Endothelial cell of umbilical vein (primary cell): ENCODE measurements at regions not wholly inside any gene's neighbourhood (a gene's known extent, or its start where the extent isn't known, plus 50 kb on each side); places are given as distances from the start of the nearest gene placed in this dataset.

Experiments used
- BruUV-seq: library from RNA; stranded (reverse); fragments of 400-500 nt; replicated peaks from 2 replicates; lab custom pipeline; 2021; lab: Mats Ljungman, UMichigan
- CTCF ChIA-PET: fragments of 300-600, 350-600 bp; sonication (Branson Sonifier 250); formaldehyde crosslinking; loops from one replicate; lab custom pipeline; 2021; ENCODE audit warnings: antibody characterized with exemption, inconsistent platforms; lab: Charles Lee
- POLR2A ChIA-PET: fragments of 300-600, 350-600 bp; sonication (Branson Sonifier 250); formaldehyde crosslinking; loops from one replicate; lab custom pipeline; 2021; ENCODE audit warnings: antibody characterized with exemption, inconsistent platforms; lab: Charles Lee
- DNase-seq: peaks from one replicate; pipeline ENCODE4 v3.0.0-alpha.2; 2011; ENCODE audit warnings: low read depth, low spot score
- FAIRE-seq: peaks from 2 replicates; lab custom pipeline; 2011; peaks lifted over from hg19 to GRCh38; lab: Jason Lieb, UNC
- H2AFZ ChIP-seq: 2 replicates; pipeline ENCODE4 v1.6.0; 2012; ENCODE audit warnings: low read depth, low read length, control low read depth, inconsistent platforms
- H3K27ac ChIP-seq: 2 replicates; pipeline ENCODE4 v1.5.1; 2011; ENCODE audit warnings: low read depth, mild to moderate bottlenecking, control low read depth, low read length, moderate library complexity; ENCODE audit not compliant: insufficient read depth
- H3K27me3 ChIP-seq, 2 experiments: 2 replicates each; pipeline versions ENCODE4 v1.6.0 to v1.6.1; 2011; ENCODE audit warnings: low read length in 2 of 2, mixed read lengths in 1 of 2; ENCODE audit not compliant: control insufficient read depth in 2 of 2, insufficient read depth in 2 of 2
- H3K36me3 ChIP-seq, 2 experiments: 2 replicates in 1 of 2; 3 replicates in 1 of 2; pipeline ENCODE4 v1.5.1; 2011; ENCODE audit warnings: low read length in 2 of 2, mild to moderate bottlenecking in 1 of 2, moderate library complexity in 1 of 2; ENCODE audit not compliant: control insufficient read depth in 2 of 2, insufficient read depth in 2 of 2; ENCODE audit errors: extremely low read depth in 1 of 2
- H3K4me1 ChIP-seq: 3 replicates; pipeline ENCODE4 v1.5.1; 2011; ENCODE audit warnings: mild to moderate bottlenecking, low read length; ENCODE audit not compliant: control insufficient read depth, insufficient read depth; ENCODE audit errors: extremely low read depth
- H3K4me2 ChIP-seq: 2 replicates; pipeline ENCODE4 v1.6.1; 2011; ENCODE audit warnings: low read length, control low read depth, mixed read lengths; ENCODE audit not compliant: insufficient read depth
- H3K4me3 ChIP-seq, 3 experiments: fragments of 200-600 bp in 1 of 3; sonication (generic), shearing (Covaris generic) in 1 of 3; replicated peaks in 1 of 3; 2 replicates each; pipeline ENCODE4 v1.5.1; 2011 to 2016; ENCODE audit warnings: control low read depth in 3 of 3, low read length in 3 of 3, mild to moderate bottlenecking in 2 of 3, inconsistent platforms in 1 of 3, low read depth in 1 of 3, moderate library complexity in 1 of 3; ENCODE audit not compliant: insufficient read depth in 1 of 3
- H3K79me2 ChIP-seq: 2 replicates; pipeline ENCODE4 v1.6.0; 2012; ENCODE audit warnings: low read length, inconsistent platforms; ENCODE audit not compliant: control insufficient read depth, insufficient read depth
- H3K9ac ChIP-seq: replicated peaks from 2 replicates; pipeline ENCODE3; 2011; ENCODE audit warnings: low read length, control low read depth; ENCODE audit not compliant: insufficient read depth; ENCODE audit errors: extremely low read depth
- H3K9me1 ChIP-seq: replicated peaks from 3 replicates; pipeline ENCODE4 v1.6.0; 2011; ENCODE audit warnings: mild to moderate bottlenecking, low read length; ENCODE audit not compliant: control insufficient read depth, insufficient read depth; ENCODE audit errors: extremely low read depth
- H3K9me3 ChIP-seq: replicated peaks from 2 replicates; pipeline ENCODE4 v1.5.1; 2012; ENCODE audit warnings: low read length, inconsistent platforms; ENCODE audit not compliant: control insufficient read depth, insufficient read depth
- H4K20me1 ChIP-seq: replicated peaks from 2 replicates; pipeline ENCODE3; 2011; ENCODE audit warnings: mild to moderate bottlenecking, low read length; ENCODE audit not compliant: control insufficient read depth, insufficient read depth; ENCODE audit errors: extremely low read depth
- EZH2 ChIP-seq: IDR thresholded peaks from 2 replicates; pipeline ENCODE4 v1.6.1; 2012; ENCODE audit warnings: borderline replicate concordance, low read depth, mild to moderate bottlenecking, moderate library complexity, low read length, inconsistent platforms; ENCODE audit not compliant: severe bottlenecking
- FOS ChIP-seq: IDR thresholded peaks from 2 replicates; pipeline ENCODE4 v1.6.1; 2011; ENCODE audit warnings: mild to moderate bottlenecking, low read length, moderate library complexity, borderline replicate concordance; ENCODE audit not compliant: insufficient read depth
- GATA2 ChIP-seq: IDR thresholded peaks from 2 replicates; pipeline ENCODE4 v1.7.0; 2011; ENCODE audit warnings: low read depth, mild to moderate bottlenecking, moderate library complexity, mixed read lengths, low read length; ENCODE audit not compliant: insufficient read length, insufficient read depth
- JUN ChIP-seq: IDR thresholded peaks from 2 replicates; pipeline ENCODE4 v1.6.1; 2011; ENCODE audit warnings: borderline replicate concordance, low read depth; ENCODE audit not compliant: insufficient read length, insufficient read depth
- MYC ChIP-seq: IDR thresholded peaks from one replicate; pipeline ENCODE4 v1.6.1; 2011; ENCODE audit warnings: mild to moderate bottlenecking, low read depth, low read length
- POLR2A ChIP-seq: IDR thresholded peaks from 2 replicates; pipeline ENCODE4 v1.6.1; 2012; ENCODE audit warnings: low read depth, mild to moderate bottlenecking, control low read depth, low read length
- POLR2AphosphoS5 ChIP-seq: IDR thresholded peaks from 2 replicates; pipeline ENCODE4 v1.6.1; 2012; ENCODE audit warnings: low read depth, mild to moderate bottlenecking, control low read depth, low read length, moderate library complexity; ENCODE audit not compliant: insufficient read depth
- dilution Hi-C: fragments of 300-500 bp; cut with MboI; formaldehyde crosslinking; loops from one replicate; pipeline ENCODE4 v1.15.0; 2019; ENCODE audit warnings: low sequenced_read_pairs; ENCODE audit not compliant: extremely low pct_ligation_motif_present
- intact Hi-C: fragments of 100-400 bp; cut with micrococcal nuclease; formaldehyde crosslinking; loops from one replicate; pipeline ENCODE4 v1.10.0; 2022
- TF ChIP-seq, protein P1 (sequence below): IDR thresholded peaks from 2 replicates; pipeline ENCODE4 v1.6.1; 2011; ENCODE audit not compliant: insufficient read depth, insufficient read length
- TF ChIP-seq, protein P2 (sequence below), 2 donors: IDR thresholded peaks; 1 replicate in 1 of 2; 2 replicates in 1 of 2; pipeline ENCODE4 v1.5.1; 2011; ENCODE audit warnings: low read length in 2 of 2, mild to moderate bottlenecking in 2 of 2, moderate library complexity in 2 of 2, control low read depth in 1 of 2, inconsistent platforms in 1 of 2, low read depth in 1 of 2; ENCODE audit not compliant: insufficient read depth in 1 of 2; ENCODE audit errors: extremely low read depth in 1 of 2

DNA sequence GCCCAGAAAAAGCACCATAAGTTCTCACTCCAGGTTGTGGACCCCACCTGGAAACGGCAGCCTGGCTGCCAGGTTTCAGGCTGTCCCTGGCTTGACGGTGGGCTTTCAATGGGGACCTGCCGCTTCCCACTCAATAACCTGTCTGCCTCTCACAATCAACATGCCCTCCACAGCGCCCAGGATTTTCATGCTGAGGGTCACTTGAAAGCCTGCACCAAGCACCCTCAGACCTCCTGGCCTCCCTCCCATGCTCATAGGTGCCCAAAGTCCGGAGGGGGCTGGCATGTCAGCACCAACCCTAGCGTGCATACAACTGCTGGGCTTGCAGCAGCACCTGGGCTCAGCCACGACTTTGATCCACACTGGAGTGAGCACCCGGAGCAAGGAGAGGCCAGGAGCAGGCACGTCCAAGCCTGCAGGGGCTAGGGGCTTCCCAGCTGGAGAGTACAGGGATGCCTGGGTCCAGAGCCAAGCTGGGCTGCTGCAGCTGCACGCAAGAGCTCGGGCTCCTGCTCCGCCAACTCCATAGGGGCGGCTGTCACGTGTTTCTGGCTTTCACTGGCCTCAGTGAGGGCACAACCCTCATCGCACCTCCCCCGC lies 1214.3 kb upstream of the RAG2 start:
- Histone ChIP-seq H3K9me3 (no peaks in the 10 kb centered on the region), H3K9me1 (no peaks in the 10 kb centered on the region), H3K4me3 (no peak overlapping the region), H3K9ac (no peak overlapping the region), H3K27me3 (no peaks in the 10 kb centered on the region), H3K4me2 (no peak overlapping the region), H2AFZ (no peak overlapping the region), H3K79me2 (no peaks in the 10 kb centered on the region), H3K4me1 (no peaks in the 10 kb centered on the region), H3K36me3 (no peaks in the 10 kb centered on the region), H4K20me1 (no peaks in the 10 kb centered on the region), H3K27ac (no peak overlapping the region)
- DNase-seq (no peak), FAIRE-seq (no peak)
- ChIA-PET CTCF (no interaction called here), POLR2A (no interaction called here)
- TF ChIP-seq, protein P1, sequence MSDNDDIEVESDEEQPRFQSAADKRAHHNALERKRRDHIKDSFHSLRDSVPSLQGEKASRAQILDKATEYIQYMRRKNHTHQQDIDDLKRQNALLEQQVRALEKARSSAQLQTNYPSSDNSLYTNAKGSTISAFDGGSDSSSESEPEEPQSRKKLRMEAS, result no peak
- TF ChIP-seq GATA2 (no peak), EZH2 (no peak), JUN (no peak), POLR2A (no peak), MYC (no peak), FOS (no peak), POLR2AphosphoS5 (no peak)
- TF ChIP-seq, protein P2, sequence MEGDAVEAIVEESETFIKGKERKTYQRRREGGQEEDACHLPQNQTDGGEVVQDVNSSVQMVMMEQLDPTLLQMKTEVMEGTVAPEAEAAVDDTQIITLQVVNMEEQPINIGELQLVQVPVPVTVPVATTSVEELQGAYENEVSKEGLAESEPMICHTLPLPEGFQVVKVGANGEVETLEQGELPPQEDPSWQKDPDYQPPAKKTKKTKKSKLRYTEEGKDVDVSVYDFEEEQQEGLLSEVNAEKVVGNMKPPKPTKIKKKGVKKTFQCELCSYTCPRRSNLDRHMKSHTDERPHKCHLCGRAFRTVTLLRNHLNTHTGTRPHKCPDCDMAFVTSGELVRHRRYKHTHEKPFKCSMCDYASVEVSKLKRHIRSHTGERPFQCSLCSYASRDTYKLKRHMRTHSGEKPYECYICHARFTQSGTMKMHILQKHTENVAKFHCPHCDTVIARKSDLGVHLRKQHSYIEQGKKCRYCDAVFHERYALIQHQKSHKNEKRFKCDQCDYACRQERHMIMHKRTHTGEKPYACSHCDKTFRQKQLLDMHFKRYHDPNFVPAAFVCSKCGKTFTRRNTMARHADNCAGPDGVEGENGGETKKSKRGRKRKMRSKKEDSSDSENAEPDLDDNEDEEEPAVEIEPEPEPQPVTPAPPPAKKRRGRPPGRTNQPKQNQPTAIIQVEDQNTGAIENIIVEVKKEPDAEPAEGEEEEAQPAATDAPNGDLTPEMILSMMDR (IDR thresholded peaks at IDR 0.05; ENCODE audit: extremely low read depth in 1 of 2, insufficient read depth in 1 of 2, low read depth in 1 of 2, low read length in 2 of 2), result no peak
- BruUV-seq, result no TSS peak
- dilution Hi-C loops (no loop called here), intact Hi-C loops (no loop called here)
